HUES64 (cell line): ENCODE measurements at regions not wholly inside any gene's neighbourhood (a gene's known extent, or its start where the extent isn't known, plus 50 kb on each side); places are given as distances from the start of the nearest gene placed in this dataset.

Experiments used
- H3K27ac ChIP-seq: 2 replicates; pipeline ENCODE4 v1.7.0; 2013; ENCODE audit warnings: low read depth, low read length, inconsistent platforms
- H3K27me3 ChIP-seq: 2 replicates; pipeline ENCODE4 v1.6.1; 2013; ENCODE audit warnings: mild to moderate bottlenecking, low read length; ENCODE audit not compliant: insufficient read depth
- H3K36me3 ChIP-seq: 2 replicates; pipeline ENCODE4 v1.6.1; 2013; ENCODE audit warnings: mild to moderate bottlenecking, low read length; ENCODE audit not compliant: insufficient read depth
- H3K4me1 ChIP-seq: 2 replicates; pipeline ENCODE4 v1.6.1; 2013; ENCODE audit warnings: mild to moderate bottlenecking, low read length, moderate library complexity; ENCODE audit not compliant: insufficient read depth
- H3K4me3 ChIP-seq: 2 replicates; pipeline ENCODE4 v1.5.1; 2013; ENCODE audit warnings: mild to moderate bottlenecking, low read length, moderate library complexity
- H3K9ac ChIP-seq: 2 replicates; pipeline ENCODE4 v1.6.1; 2013; ENCODE audit warnings: mild to moderate bottlenecking, low read depth, low read length
- H3K9me3 ChIP-seq: 2 replicates; pipeline ENCODE4 v1.6.1; 2013; ENCODE audit warnings: low read depth, low read length; ENCODE audit not compliant: insufficient read depth
- WGBS: fragments of 150-250, 120-280 bp; methylation state at CpG from one replicate; pipeline ENCODE4 v1.1.7; 2013; ENCODE audit warnings: missing lambda C conversion rate; 5-methylcytosine and 5-hydroxymethylcytosine counted together

- WGBS = 41% methylated on average over 1 of the region's 2 CpGs
- Histone ChIP-seq H3K27me3 (no peaks in the 10 kb centered on the region), H3K9ac (no peak overlapping the region), H3K4me3 (no peak overlapping the region), H3K4me1 (peaks cover 12% of the 10 kb centered on the region), H3K36me3 (no peaks in the 10 kb centered on the region), H3K27ac (peak overlapping the region; percentile 57), H3K9me3 (no peaks in the 10 kb centered on the region)
Observed at GRCh38 chr5:74272024-74272775, 368.3 kb downstream of the ENC1 start.

DNA sequence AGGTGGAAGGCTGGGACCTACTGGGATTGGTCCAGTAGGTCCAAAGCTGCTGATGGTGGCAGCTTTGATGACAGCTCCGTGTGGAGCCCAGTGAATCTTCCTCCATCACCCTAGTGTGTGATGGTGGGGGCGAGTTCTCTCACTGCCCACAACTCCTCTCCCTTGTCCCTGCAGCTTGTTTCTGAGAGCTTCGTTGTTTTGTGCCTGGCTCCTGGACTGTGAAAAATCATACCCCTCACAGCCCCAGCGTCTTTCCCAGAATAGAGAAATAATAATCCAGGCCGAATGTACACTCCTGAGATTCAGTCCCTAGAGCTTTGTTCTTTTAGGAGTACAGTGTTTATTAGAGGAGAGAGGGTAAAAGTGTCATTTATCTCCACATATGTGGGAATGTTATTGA, 372.2 kb downstream of the ENC1 start:
- H3K27ac ChIP-seq = no peak overlapping the region
- no peaks in the 10 kb centered on the region for H3K27me3 ChIP-seq
- no peaks in the 10 kb centered on the region for H3K9me3 ChIP-seq
- H3K36me3 ChIP-seq = no peaks in the 10 kb centered on the region
- H3K4me1 ChIP-seq = peaks cover 17% of the 10 kb centered on the region
- H3K4me3 ChIP-seq = no peak overlapping the region
- no peak overlapping the region for H3K9ac ChIP-seq
- WGBS = 95% methylated on average over 5 of the region's 5 CpGs

GRCh38 chr5:74266836-74267235, 373.7 kb downstream of the ENC1 start:
- Histone ChIP-seq H3K4me3 (no peak overlapping the region), H3K9me3 (no peaks in the 10 kb centered on the region), H3K4me1 (peaks cover 5% of the 10 kb centered on the region; the same call in 1 of the 2 replicates), H3K27me3 (no peaks in the 10 kb centered on the region), H3K27ac (no peak overlapping the region), H3K9ac (no peak overlapping the region), H3K36me3 (no peaks in the 10 kb centered on the region)
- 77% methylated on average over 5 of the region's 5 CpGs for WGBS

- peaks cover 5% of the 10 kb centered on the region; the same call in 1 of the 2 replicates for H3K4me1 ChIP-seq
- no peak overlapping the region for H3K4me3 ChIP-seq
- H3K9ac ChIP-seq = no peak overlapping the region
- WGBS = 93% methylated on average over 2 of the region's 2 CpGs
- no peaks in the 10 kb centered on the region for H3K27me3 ChIP-seq
- H3K9me3 ChIP-seq = no peaks in the 10 kb centered on the region
- no peaks in the 10 kb centered on the region for H3K36me3 ChIP-seq
- no peak overlapping the region for H3K27ac ChIP-seq
Observed at GRCh38 chr5:74266132-74266531, 374.4 kb downstream of the ENC1 start.

GRCh38 chr5:74262544-74263207, 377.9 kb downstream of the ENC1 start:
- H3K9me3 ChIP-seq = no peaks in the 10 kb centered on the region
- WGBS = 87% methylated on average over 1 of the region's 1 CpG
- H3K9ac ChIP-seq = no peak overlapping the region
- no peaks in the 10 kb centered on the region for H3K27me3 ChIP-seq
- no peak overlapping the region for H3K4me3 ChIP-seq
- H3K4me1 ChIP-seq = peaks cover 18% of the 10 kb centered on the region
- no peak overlapping the region for H3K27ac ChIP-seq
- no peaks in the 10 kb centered on the region for H3K36me3 ChIP-seq

- Histone ChIP-seq H3K9me3 (no peaks in the 10 kb centered on the region), H3K4me1 (peaks cover 25% of the 10 kb centered on the region), H3K36me3 (no peaks in the 10 kb centered on the region), H3K4me3 (no peak overlapping the region), H3K27ac (no peak overlapping the region), H3K9ac (no peak overlapping the region), H3K27me3 (no peaks in the 10 kb centered on the region)
- WGBS = 100% methylated on average over 3 of the region's 3 CpGs
Observed at GRCh38 chr5:74261866-74262265, 378.7 kb downstream of the ENC1 start.

GRCh38 chr5:74261421-74261820, 379.1 kb downstream of the ENC1 start:
- H3K9me3 ChIP-seq = no peaks in the 10 kb centered on the region
- H3K4me1 ChIP-seq = peaks cover 25% of the 10 kb centered on the region
- H3K4me3 ChIP-seq = no peak overlapping the region
- no peaks in the 10 kb centered on the region for H3K36me3 ChIP-seq
- H3K9ac ChIP-seq = no peak overlapping the region
- 100% methylated on average over 2 of the region's 3 CpGs for WGBS
- H3K27me3 ChIP-seq = no peaks in the 10 kb centered on the region
- H3K27ac ChIP-seq = no peak overlapping the region

GRCh38 chr5:74259572-74259971, 381.0 kb downstream of the ENC1 start:
- no peak overlapping the region for H3K9ac ChIP-seq
- H3K4me3 ChIP-seq = no peak overlapping the region
- no peak overlapping the region for H3K27ac ChIP-seq
- H3K4me1 ChIP-seq = peaks cover 25% of the 10 kb centered on the region
- WGBS = 79% methylated on average over 7 of the region's 7 CpGs
- no peaks in the 10 kb centered on the region for H3K9me3 ChIP-seq
- H3K27me3 ChIP-seq = no peaks in the 10 kb centered on the region
- no peaks in the 10 kb centered on the region for H3K36me3 ChIP-seq

DNA sequence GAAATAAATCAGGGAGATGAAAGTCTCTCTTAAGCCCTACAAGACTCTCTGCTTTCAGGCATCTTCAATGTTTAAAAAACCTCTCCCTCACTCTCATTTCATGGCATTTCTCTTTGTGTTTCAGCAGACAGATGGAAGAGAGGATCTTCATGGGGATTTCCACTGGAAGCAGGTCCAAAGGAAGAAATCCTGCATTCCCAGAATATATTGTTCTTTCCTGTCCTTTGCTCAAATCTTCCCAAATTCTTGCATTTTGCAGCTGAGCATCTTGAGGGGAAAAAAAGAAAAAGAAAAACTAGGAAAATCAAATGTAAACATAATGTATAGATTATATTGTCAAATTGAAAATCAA, 382.2 kb downstream of the ENC1 start:
- peak overlapping the region; percentile 61; the same call in 1 of the 2 replicates for H3K27ac ChIP-seq
- no peaks in the 10 kb centered on the region for H3K27me3 ChIP-seq
- no peaks in the 10 kb centered on the region for H3K9me3 ChIP-seq
- H3K9ac ChIP-seq = 0 out of 2 replicates have a peak overlapping the region, but pooled peaks have one; percentile 28
- no peak overlapping the region for H3K4me3 ChIP-seq
- H3K36me3 ChIP-seq = no peaks in the 10 kb centered on the region
- peaks cover 25% of the 10 kb centered on the region for H3K4me1 ChIP-seq

DNA sequence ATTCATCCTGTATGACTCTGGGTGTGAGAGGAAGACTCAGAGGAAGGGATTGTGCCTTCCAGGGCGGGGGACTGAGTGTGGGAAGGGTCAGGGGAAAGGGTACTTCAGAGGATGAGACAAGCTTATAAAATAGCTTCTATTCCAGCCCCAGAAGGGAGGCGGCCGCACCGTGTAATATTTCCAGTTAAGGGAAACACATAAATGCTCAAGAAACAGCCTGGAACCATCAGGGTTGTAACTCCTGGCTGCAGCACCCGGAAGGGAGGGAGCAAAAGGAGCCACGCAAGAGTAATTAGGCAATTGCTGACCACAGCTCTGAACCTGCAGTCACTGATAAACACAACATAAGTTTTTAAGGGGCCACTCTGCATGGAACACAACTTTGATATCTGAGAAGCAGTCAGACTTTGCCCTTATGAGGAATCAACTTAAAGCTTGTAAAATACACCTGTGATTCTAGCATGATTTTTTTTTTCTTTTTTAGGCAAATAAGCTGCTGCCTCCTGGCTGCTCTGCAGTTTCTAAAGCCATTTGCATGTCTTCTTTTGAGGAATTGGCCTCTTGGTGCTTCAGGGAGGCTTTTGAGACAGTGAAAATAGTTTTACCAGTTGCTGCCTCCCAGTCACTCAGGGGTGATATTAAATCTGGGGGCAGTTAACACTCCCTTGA, 382.7 kb downstream of the ENC1 start:
- no peaks in the 10 kb centered on the region for H3K9me3 ChIP-seq
- no peaks in the 10 kb centered on the region for H3K27me3 ChIP-seq
- peak overlapping the region; percentile 61; the same call in 1 of the 2 replicates for H3K27ac ChIP-seq
- no peaks in the 10 kb centered on the region for H3K36me3 ChIP-seq
- WGBS = 49% methylated on average over 6 of the region's 6 CpGs
- H3K4me3 ChIP-seq = no peak overlapping the region
- H3K9ac ChIP-seq = peak overlapping the region; percentile 28; the same call in 1 of the 2 replicates
- peaks cover 25% of the 10 kb centered on the region for H3K4me1 ChIP-seq

GRCh38 chr5:74257060-74257527, 383.4 kb downstream of the ENC1 start:
- no peak overlapping the region for H3K4me3 ChIP-seq
- H3K9me3 ChIP-seq = no peaks in the 10 kb centered on the region
- H3K4me1 ChIP-seq = peaks cover 25% of the 10 kb centered on the region
- H3K36me3 ChIP-seq = no peaks in the 10 kb centered on the region
- WGBS = 78% methylated on average over 5 of the region's 5 CpGs
- no peak overlapping the region; the same call in 1 of the 2 replicates for H3K27ac ChIP-seq
- no peaks in the 10 kb centered on the region for H3K27me3 ChIP-seq
- H3K9ac ChIP-seq = no peak overlapping the region
